Bronchial epithelial cell (primary cell): ENCODE measurements at regions not wholly inside any gene's neighbourhood (a gene's known extent, or its start where the extent isn't known, plus 50 kb on each side); places are given as distances from the start of the nearest gene placed in this dataset.

Experiments
- DNase-seq: peaks from one replicate; pipeline ENCODE4 v3.0.0-alpha.2; 2010; ENCODE audit warnings: low read depth
- FAIRE-seq: peaks from 2 replicates; lab custom pipeline; 2011; peaks lifted over from hg19 to GRCh38; lab: Jason Lieb, UNC
- H3K27me3 ChIP-seq: 2 replicates; pipeline ENCODE4 v1.5.1; 2011; ENCODE audit warnings: low read length; ENCODE audit not compliant: control insufficient read depth, insufficient read depth
- H3K36me3 ChIP-seq: 2 replicates; pipeline ENCODE4 v1.5.1; 2011; ENCODE audit warnings: low read length; ENCODE audit not compliant: control insufficient read depth, insufficient read depth
- H3K4me3 ChIP-seq: 2 replicates; pipeline ENCODE4 v1.5.1; 2011; ENCODE audit warnings: mild to moderate bottlenecking, low read depth, low read length, control low read depth
- CTCF ChIP-seq: IDR thresholded peaks from 2 replicates; pipeline ENCODE4 v1.5.1; 2011; ENCODE audit warnings: mild to moderate bottlenecking, moderate library complexity, low read length, control low read depth, inconsistent platforms; ENCODE audit not compliant: insufficient read depth, severe bottlenecking

- DNase-seq, result peak; percentile 86
- TF ChIP-seq CTCF, result no peak
- H3K36me3 ChIP-seq, result no peaks in the 10 kb centered on the region
- peak; percentile 95 for FAIRE-seq
- no peaks in the 10 kb centered on the region for H3K27me3 ChIP-seq
- no peak overlapping the region for H3K4me3 ChIP-seq
Observed at GRCh38 chr4:20464381-20464780, 212.7 kb downstream of the SLIT2 start.

GRCh38 chr4:20474119-20474518 is 222.4 kb downstream of the SLIT2 start:
- no peak for TF ChIP-seq CTCF
- H3K4me3 ChIP-seq, result no peak overlapping the region
- no peak for FAIRE-seq
- no peaks in the 10 kb centered on the region for H3K36me3 ChIP-seq
- no peaks in the 10 kb centered on the region for H3K27me3 ChIP-seq
- peak; percentile 25 for DNase-seq

GRCh38 chr4:20478412-20478811 is 221.8 kb upstream of the PACRGL start:
- no peak for DNase-seq
- H3K36me3 ChIP-seq, result no peaks in the 10 kb centered on the region
- no peaks in the 10 kb centered on the region for H3K27me3 ChIP-seq
- H3K4me3 ChIP-seq, result no peak overlapping the region
- no peak for TF ChIP-seq CTCF
- FAIRE-seq, result no peak

- FAIRE-seq (no peak), DNase-seq (no peak)
- Histone ChIP-seq H3K36me3 (no peaks in the 10 kb centered on the region), H3K27me3 (no peaks in the 10 kb centered on the region), H3K4me3 (no peak overlapping the region)
- no peak for TF ChIP-seq CTCF
Observed at GRCh38 chr4:20480165-20480947, 219.9 kb upstream of the PACRGL start.

GRCh38 chr4:20483416-20483815 is 216.8 kb upstream of the PACRGL start:
- H3K4me3 ChIP-seq, result no peak overlapping the region
- no peaks in the 10 kb centered on the region for H3K27me3 ChIP-seq
- DNase-seq (no peak), FAIRE-seq (no peak)
- H3K36me3 ChIP-seq, result no peaks in the 10 kb centered on the region
- TF ChIP-seq CTCF, result no peak

- DNase-seq (peak; percentile 53), FAIRE-seq (no peak)
- H3K36me3 ChIP-seq, result no peaks in the 10 kb centered on the region
- TF ChIP-seq CTCF, result no peak
- no peak overlapping the region for H3K4me3 ChIP-seq
- H3K27me3 ChIP-seq, result no peaks in the 10 kb centered on the region
Observed at GRCh38 chr4:20486433-20486832, 213.8 kb upstream of the PACRGL start.
